K562 (cell line): ENCODE measurements at regions not wholly inside any gene's neighbourhood (a gene's known extent, or its start where the extent isn't known, plus 50 kb on each side); places are given as distances from the start of the nearest gene placed in this dataset.

ENCODE experiments used
- ATAC-seq: fragments of 200-7000 bp; cut with Tn5 transposase; 3 replicates; pipeline ENCODE4 v1.9.1; 2020; ENCODE audit warnings: moderate library complexity
- BruUV-seq: library from RNA; stranded (reverse); fragments of 400-500 nt; replicated peaks from 2 replicates; lab custom pipeline; 2021; lab: Mats Ljungman, UMichigan
- CTCF ChIA-PET: fragments of 300-600 bp; formaldehyde crosslinking; extraction: SDS; loops from one replicate; lab custom pipeline; 2021; ENCODE audit warnings: low intra/inter-chr PET ratio; lab: Yijun Ruan, JAX
- POLR2A ChIA-PET: fragments of 300-600, 350-650 bp; sonication (Branson Sonifier 250); formaldehyde crosslinking; extraction: SDS; loops from one replicate; lab custom pipeline; 2021; ENCODE audit warnings: antibody characterized with exemption, inconsistent platforms; lab: Yijun Ruan, JAX
- DNase-seq, 4 experiments: peaks; one replicate each; pipeline versions ENCODE4 v3.0.0 to v3.0.0-alpha.2; 2011 to 2018; ENCODE audit warnings: low spot score in 3 of 4, mixed read lengths in 3 of 4; ENCODE audit errors: extremely low read depth in 1 of 4
- FAIRE-seq: peaks from 2 replicates; lab custom pipeline; 2011; peaks lifted over from hg19 to GRCh38; lab: Jason Lieb, UNC
- H2AFZ ChIP-seq: 2 replicates; pipeline ENCODE4 v1.6.0; 2011; ENCODE audit warnings: low read depth, low read length, control low read depth, inconsistent platforms
- H3K27ac ChIP-seq: fragments of 200-600 bp; 3 replicates; pipeline ENCODE4 v1.8.0; 2011; ENCODE audit warnings: low read depth, mild to moderate bottlenecking, control low read depth, inconsistent platforms, low read length, moderate library complexity, mixed read lengths; ENCODE audit errors: extremely low read depth
- H3K27me3 ChIP-seq, 2 experiments: fragments of 300-600 bp in 1 of 2; 2 replicates in 1 of 2; 3 replicates in 1 of 2; pipeline versions ENCODE4 v1.6.0 to v1.8.0; 2011; ENCODE audit warnings: inconsistent platforms in 2 of 2, low read length in 2 of 2, mild to moderate bottlenecking in 1 of 2, mixed read lengths in 1 of 2, moderate library complexity in 1 of 2; ENCODE audit not compliant: control insufficient read depth in 2 of 2, insufficient read depth in 2 of 2
- H3K36me3 ChIP-seq: fragments of 300-600 bp; 3 replicates; pipeline ENCODE4 v1.8.0; 2011; ENCODE audit warnings: mild to moderate bottlenecking, low read length, inconsistent platforms; ENCODE audit not compliant: control insufficient read depth, insufficient read depth
- H3K4me1 ChIP-seq, 2 experiments: fragments of 200-600 bp in 1 of 2; replicated peaks in 1 of 2; 2 replicates in 1 of 2; 3 replicates in 1 of 2; pipeline versions ENCODE4 v1.5.1 to v1.8.0; 2011; ENCODE audit warnings: inconsistent platforms in 2 of 2, low read length in 2 of 2, mild to moderate bottlenecking in 1 of 2, mixed read lengths in 1 of 2, moderate library complexity in 1 of 2; ENCODE audit not compliant: control insufficient read depth in 2 of 2, insufficient read depth in 2 of 2
- H3K4me2 ChIP-seq: 2 replicates; pipeline ENCODE4 v1.6.1; 2011; ENCODE audit warnings: low read length, control low read depth, inconsistent platforms, mixed read lengths; ENCODE audit not compliant: insufficient read depth
- H3K4me3 ChIP-seq: fragments of 200-600 bp; sonication (generic), shearing (Covaris generic); 2 replicates; pipeline ENCODE4 v1.5.1; 2016; ENCODE audit warnings: control low read depth, inconsistent platforms
- H3K79me2 ChIP-seq: fragments of 200-600 bp; 3 replicates; pipeline ENCODE4 v1.8.0; 2011; ENCODE audit warnings: low read length, inconsistent platforms; ENCODE audit not compliant: control insufficient read depth, insufficient read depth
- H3K9ac ChIP-seq, 2 experiments: 2 replicates each; pipeline versions ENCODE4 v1.6.0 to v1.6.1; 2011; ENCODE audit warnings: low read depth in 2 of 2, low read length in 2 of 2, control low read depth in 1 of 2, inconsistent platforms in 1 of 2, mild to moderate bottlenecking in 1 of 2, mixed read lengths in 1 of 2; ENCODE audit not compliant: insufficient read depth in 1 of 2
- H3K9me1 ChIP-seq: one replicate; pipeline ENCODE4 v1.6.0; 2011; ENCODE audit warnings: inconsistent platforms, mild to moderate bottlenecking, low read length, moderate library complexity; ENCODE audit not compliant: control insufficient read depth, insufficient read depth
- H3K9me3 ChIP-seq: replicated peaks from 2 replicates; pipeline ENCODE4 v1.5.1; 2011; ENCODE audit warnings: low read depth, low read length, inconsistent platforms; ENCODE audit not compliant: control insufficient read depth, insufficient read depth
- H4K20me1 ChIP-seq: replicated peaks from 2 replicates; pipeline ENCODE4 v1.6.1; 2011; ENCODE audit warnings: low read length, inconsistent platforms, mixed read lengths; ENCODE audit not compliant: control insufficient read depth, insufficient read depth
- EP300 ChIP-seq: IDR thresholded peaks from 2 replicates; pipeline ENCODE4 v1.6.1; 2012; ENCODE audit warnings: low read length, improper control_type of control experiment
- FOXA3 ChIP-seq, 2 experiments: fragments of 450-650 bp in 1 of 2; sonication (generic) in 1 of 2; formaldehyde crosslinking; IDR thresholded peaks in 1 of 2; conservative IDR thresholded peaks in 1 of 2; 2 replicates each; pipeline versions ENCODE4 v1.4.0 to v1.8.0; 2020 to 2022; ENCODE audit warnings: mild to moderate bottlenecking in 2 of 2, missing genetic modification reagents in 1 of 2
- FOXJ2 ChIP-seq: fragments of 200-800 bp; sonication (Bioruptor generic); IDR thresholded peaks from 2 replicates; pipeline ENCODE4 v1.6.1; 2016; ENCODE audit warnings: missing genetic modification characterization, missing compliant biosample characterization
- IRF2 ChIP-seq: sonication (generic); formaldehyde crosslinking; IDR thresholded peaks from 2 replicates; pipeline ENCODE4 v1.8.1; 2022; ENCODE audit warnings: mild to moderate bottlenecking, missing genetic modification reagents
- JUNB ChIP-seq: fragments of 450-650 bp; formaldehyde crosslinking; conservative IDR thresholded peaks from 2 replicates; pipeline ENCODE4 v1.4.0; 2020; ENCODE audit warnings: mild to moderate bottlenecking
- KLF1 ChIP-seq: fragments of 450-650 bp; IDR thresholded peaks from 2 replicates; pipeline ENCODE4 v1.6.1; 2016; ENCODE audit warnings: missing genetic modification characterization, missing compliant biosample characterization
- MEIS2 ChIP-seq: fragments of 450-650 bp; IDR thresholded peaks from 2 replicates; pipeline ENCODE4 v1.6.1; 2014; ENCODE audit warnings: mild to moderate bottlenecking; ENCODE audit not compliant: partially characterized antibody
- MIER1 ChIP-seq: fragments of 450-650 bp; IDR thresholded peaks from 2 replicates; pipeline ENCODE4 v1.6.1; 2016; ENCODE audit warnings: antibody characterized with exemption, mild to moderate bottlenecking, low read depth
- NFIC ChIP-seq: fragments of 450-650 bp; IDR thresholded peaks from 2 replicates; pipeline ENCODE4 v1.6.1; 2017; ENCODE audit warnings: mild to moderate bottlenecking, inconsistent platforms
- POLR3G ChIP-seq: IDR thresholded peaks from 2 replicates; pipeline ENCODE4 v1.6.1; 2011; ENCODE audit not compliant: insufficient read length, insufficient replicate concordance; ENCODE audit errors: extremely low read depth
- SIX5 ChIP-seq, 2 experiments: IDR thresholded peaks; 2 replicates each; pipeline ENCODE4 v1.6.1; 2011; ENCODE audit warnings: low read length in 2 of 2, borderline replicate concordance in 1 of 2, low read depth in 1 of 2, mild to moderate bottlenecking in 1 of 2, moderate library complexity in 1 of 2; ENCODE audit not compliant: insufficient read depth in 1 of 2
- TFAM ChIP-seq: fragments of 250-450 bp; sonication (Bioruptor Pico); conservative IDR thresholded peaks from 2 replicates; pipeline ENCODE4 v1.5.0; 2021; ENCODE audit warnings: mild to moderate bottlenecking, moderate library complexity
- ZNF165 ChIP-seq: fragments of 250-450 bp; sonication (Bioruptor Pico); IDR thresholded peaks from 2 replicates; pipeline ENCODE4 v1.4.0; 2020; ENCODE audit warnings: borderline replicate concordance
- ZNF23 ChIP-seq: fragments of 250-450 bp; sonication (Bioruptor Pico); IDR thresholded peaks from 2 replicates; pipeline ENCODE4 v1.4.0; 2020; ENCODE audit warnings: mild to moderate bottlenecking
- ZNF398 ChIP-seq: fragments of 250-450 bp; sonication (Bioruptor Pico); IDR thresholded peaks from 2 replicates; pipeline ENCODE4 v1.8.0; 2021; ENCODE audit warnings: moderate library complexity, mild to moderate bottlenecking, inconsistent platforms
- ZNF561 ChIP-seq: fragments of 450-650 bp; formaldehyde crosslinking; conservative IDR thresholded peaks from 2 replicates; pipeline ENCODE4 v1.4.0; 2020; ENCODE audit warnings: mild to moderate bottlenecking, moderate library complexity
- WGBS: fragments of 100-300 bp; shearing (Covaris generic); methylation state at CpG from one replicate; pipeline ENCODE4 v1.1.6; 2016; ENCODE audit warnings: low coverage, mixed read lengths; ENCODE audit not compliant: insufficient coverage; ENCODE audit errors: missing lambda C conversion rate; 5-methylcytosine and 5-hydroxymethylcytosine counted together
- in situ Hi-C: fragments of 300-500 bp; cut with MboI; formaldehyde crosslinking; loops from 4 replicates; pipeline ENCODE4 v1.15.0; 2018; ENCODE audit warnings: inconsistent platforms, mixed read lengths
- intact Hi-C: fragments of 100-400 bp; cut with micrococcal nuclease; formaldehyde crosslinking; loops from 2 replicates; pipeline ENCODE4 v1.14.2; 2022

GRCh38 chr17:72477491-72477890 lies 356.7 kb downstream of the SOX9 start:
- in situ Hi-C loops = no loop called here

More at GRCh38 chr17:72477491-72477890, 356.7 kb downstream of the SOX9 start:
- TF ChIP-seq FOXJ2 (tag) (no peak), TFAM (CRISPR knock-in tag) (no peak), JUNB (CRISPR knock-in tag) (no peak), EP300 (no peak), FOXA3 (CRISPR knock-in tag; conservative IDR thresholded peaks at IDR 0.05 in 1 of 2, IDR thresholded peaks at IDR 0.05 in 1 of 2) (no peak), SIX5 (IDR thresholded peaks at IDR 0.05; ENCODE audit: borderline replicate concordance in 1 of 2, insufficient read depth in 1 of 2, low read depth in 1 of 2, low read length in 2 of 2) (no peak), MIER1 (no peak), ZNF165 (no peak), NFIC (no peak), ZNF398 (no peak), POLR3G (no peak), IRF2 (CRISPR knock-in tag) (no peak), ZNF561 (CRISPR knock-in tag) (no peak), KLF1 (no peak), MEIS2 (no peak), ZNF23 (no peak)
- TF ChIP-seq, all 486 proteins: peak for 0
- no peak overlapping the region for H3K9ac ChIP-seq
- H3K4me2 ChIP-seq = no peak overlapping the region
- ATAC-seq (no peak), FAIRE-seq (no peak), DNase-seq (no peak)
- peaks cover 0 to 3% of the 10 kb centered on the region in 2 experiments; a peak in 1 of 5 replicates for H3K27me3 ChIP-seq
- H3K27ac ChIP-seq = no peak overlapping the region
- H3K4me1 ChIP-seq = no peaks in the 10 kb centered on the region
- H4K20me1 ChIP-seq = no peaks in the 10 kb centered on the region
- under 1% methylated on average over 8 of the region's 8 CpGs for WGBS
- no peak overlapping the region for H3K4me3 ChIP-seq
- BruUV-seq = no TSS peak
- H3K36me3 ChIP-seq = no peaks in the 10 kb centered on the region
- ChIA-PET CTCF (no interaction called here), POLR2A (no interaction called here)
- H3K9me1 ChIP-seq = no peaks in the 10 kb centered on the region
- no peak overlapping the region for H2AFZ ChIP-seq
- intact Hi-C loops = no loop called here
- no peaks in the 10 kb centered on the region for H3K9me3 ChIP-seq
- H3K79me2 ChIP-seq = no peaks in the 10 kb centered on the region
